ENCODE measurements at regions not wholly inside any gene's neighbourhood (a gene's known extent, or its start where the extent isn't known, plus 50 kb on each side); places are given as distances from the start of the nearest gene placed in this dataset.

DNA sequence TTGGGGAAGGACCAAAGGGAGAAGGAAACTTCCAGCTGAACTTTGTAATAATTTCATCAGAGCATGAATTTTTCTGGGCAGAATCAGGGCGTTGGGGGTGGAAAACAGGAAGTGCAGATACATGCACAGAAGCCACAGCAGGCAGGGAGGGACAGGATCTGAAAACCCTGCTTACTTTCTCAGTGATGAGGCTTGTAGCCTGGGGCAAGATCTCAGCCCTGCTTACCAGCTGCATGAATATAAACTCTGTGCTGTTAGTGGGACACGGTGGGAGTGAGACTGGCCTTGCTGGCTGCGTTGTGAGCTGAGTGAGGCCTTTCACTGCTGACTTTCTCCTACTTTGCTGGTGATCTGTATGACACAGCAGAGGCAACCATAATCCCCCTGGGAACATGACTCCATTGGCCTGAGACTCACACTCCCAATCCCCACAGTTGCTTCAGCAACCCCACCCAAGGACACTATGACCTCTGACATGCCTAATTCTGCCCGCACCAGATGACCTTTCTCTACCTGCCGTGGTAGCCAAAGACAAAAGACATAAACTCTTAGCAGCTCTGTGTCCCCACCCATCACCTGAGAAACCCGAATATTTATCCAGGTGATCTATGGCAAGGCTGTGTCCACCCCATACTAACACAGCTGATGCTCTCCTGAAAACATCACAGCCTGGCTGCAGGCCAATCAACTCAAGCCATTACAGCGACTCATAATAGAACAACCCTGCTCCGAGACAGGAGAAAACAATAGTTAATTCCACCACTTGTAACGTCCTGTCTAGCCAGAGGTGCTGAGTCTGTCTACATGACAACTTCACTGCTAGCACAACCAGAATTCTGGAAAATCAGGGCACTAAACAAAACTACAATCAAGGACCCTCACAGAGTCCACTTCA lies 190.7 kb upstream of the CHRM2 start:
- DNase-seq (ENCODE audit: low read depth in 1 of 2, low spot score in 2 of 2) (no peak), FAIRE-seq (no peak)
- CTCF ChIA-PET (ENCODE audit: partially characterized antibody) = interaction anchor here (0.6 to 2.1 kb wide), 2 partner anchors 10 to 320 kb away, joined by 4 to 9 read pairs; no protein-coding TSS in a partner anchor
- TF ChIP-seq FOSL1 (IDR thresholded peaks at IDR 0.05; ENCODE audit: insufficient read depth, low read depth, low read length) (no peak), KDM4A (IDR thresholded peaks at IDR 0.05; ENCODE audit: low read depth, low read length, severe bottlenecking) (no peak), BACH1 (IDR thresholded peaks at IDR 0.05; ENCODE audit: low read length) (no peak), SIN3A (conservative IDR thresholded peaks at IDR 0.05 in 1 of 2, IDR thresholded peaks at IDR 0.05 in 1 of 2; ENCODE audit: low read depth in 1 of 2, low read length in 2 of 2) (no peak), TEAD4 (IDR thresholded peaks at IDR 0.05; ENCODE audit: low read depth, low read length) (no peak), TAF1 (IDR thresholded peaks at IDR 0.05; ENCODE audit: low read depth, low read length) (no peak), ASH2L (IDR thresholded peaks at IDR 0.05; ENCODE audit: low read length) (no peak), SP2 (IDR thresholded peaks at IDR 0.05; ENCODE audit: low read length) (no peak)

More for the DNA sequence above, 190.7 kb upstream of the CHRM2 start:
- no peaks in the 10 kb centered on the region for H3K4me1 ChIP-seq (replicated peaks in 1 of 4; ENCODE audit: control insufficient read depth in 3 of 4, insufficient read depth in 4 of 4, low read length in 3 of 4)
- no peak overlapping the region for H4K5ac ChIP-seq (ENCODE audit: insufficient read length, low read depth, low read length)
- H3K4me3 ChIP-seq (ENCODE audit: extremely low read depth in 1 of 4, insufficient read depth in 2 of 4, low read depth in 3 of 4, low read length in 4 of 4) = no peak overlapping the region
- no peak overlapping the region for H2AK5ac ChIP-seq (ENCODE audit: low read depth, low read length)
- H2AFZ ChIP-seq (ENCODE audit: low read length) = peak overlapping the region; percentile 58; the same call in 1 of the 2 replicates
- H3K36me3 ChIP-seq (ENCODE audit: control insufficient read depth in 2 of 4, insufficient read depth in 4 of 4, low read length in 3 of 4) = no peaks in the 10 kb centered on the region
- H2BK120ac ChIP-seq (replicated peaks; ENCODE audit: low read depth, low read length) = no peak overlapping the region
- no peak overlapping the region for H3K23ac ChIP-seq (ENCODE audit: insufficient read length)
- no peak overlapping the region for H3K27ac ChIP-seq (ENCODE audit: low read depth, low read length)
- no peak overlapping the region for H3K14ac ChIP-seq (ENCODE audit: insufficient read length)
- H2BK20ac ChIP-seq (ENCODE audit: low read length) = no peak overlapping the region
- H3K27me3 ChIP-seq (replicated peaks in 1 of 4; ENCODE audit: control insufficient read depth in 3 of 4, extremely low read depth in 1 of 4, insufficient read depth in 3 of 4, low read length in 3 of 4) = no peaks in the 10 kb centered on the region
- H2BK15ac ChIP-seq (ENCODE audit: low read length) = no peak overlapping the region
- H3K79me2 ChIP-seq (ENCODE audit: control insufficient read depth in 1 of 2, insufficient read depth in 2 of 2, low read length in 2 of 2) = no peaks in the 10 kb centered on the region
- H4K91ac ChIP-seq (replicated peaks; ENCODE audit: insufficient read length, low read length) = no peak overlapping the region
- H4K20me1 ChIP-seq (replicated peaks in 1 of 2; ENCODE audit: control insufficient read depth in 1 of 2, insufficient read depth in 2 of 2, low read length in 2 of 2) = no peaks in the 10 kb centered on the region
- no peak overlapping the region for H3K9ac ChIP-seq (replicated peaks in 1 of 4; ENCODE audit: extremely low read depth in 1 of 4, low read depth in 3 of 4, low read length in 3 of 4)
- peak overlapping the region; percentile 60; the same call in 1 of the 2 replicates for H3K18ac ChIP-seq (ENCODE audit: extremely low read depth, low read length)
- WGBS, 2 experiments (ENCODE audit: extremely low coverage in 1 of 2, insufficient coverage in 1 of 2, insufficient read length in 1 of 2, insufficient replicate concordance in 2 of 2, low coverage in 1 of 2, low lambda C conversion rate in 2 of 2, missing lambda C conversion rate in 1 of 2) = 87% methylated on average over 9 of the region's 9 CpGs; no CpG with 5 or more reads in 1 of the 2 experiments
- H3K4me2 ChIP-seq (ENCODE audit: insufficient read depth in 1 of 2, low read depth in 2 of 2, low read length in 2 of 2) = no peak overlapping the region
- no peaks in the 10 kb centered on the region for H3K9me3 ChIP-seq (ENCODE audit: insufficient read depth in 2 of 2, low read depth in 1 of 2, low read length in 1 of 2)
- H3K79me1 ChIP-seq (ENCODE audit: low read depth, low read length) = no peaks in the 10 kb centered on the region
- POLR2A ChIA-PET (ENCODE audit: partially characterized antibody) = no interaction called here
- H2BK5ac ChIP-seq (ENCODE audit: low read depth, low read length) = no peak overlapping the region
- H3K56ac ChIP-seq (replicated peaks; ENCODE audit: insufficient read length, low read depth, low read length) = no peak overlapping the region
- no peak overlapping the region for H3K4ac ChIP-seq (replicated peaks; ENCODE audit: insufficient read length, low read depth, low read length)
- H3K23me2 ChIP-seq (ENCODE audit: low read depth, low read length) = no peaks in the 10 kb centered on the region
- no peak overlapping the region for H4K8ac ChIP-seq (ENCODE audit: extremely low read depth, insufficient read depth, low read length)
- peak overlapping the region; percentile 39; the same call in 1 of the 2 replicates for H2BK12ac ChIP-seq (ENCODE audit: low read depth, low read length)
